ENCODE measurements at regions not wholly inside any gene's neighbourhood (a gene's known extent, or its start where the extent isn't known, plus 50 kb on each side); places are given as distances from the start of the nearest gene placed in this dataset.

DNA sequence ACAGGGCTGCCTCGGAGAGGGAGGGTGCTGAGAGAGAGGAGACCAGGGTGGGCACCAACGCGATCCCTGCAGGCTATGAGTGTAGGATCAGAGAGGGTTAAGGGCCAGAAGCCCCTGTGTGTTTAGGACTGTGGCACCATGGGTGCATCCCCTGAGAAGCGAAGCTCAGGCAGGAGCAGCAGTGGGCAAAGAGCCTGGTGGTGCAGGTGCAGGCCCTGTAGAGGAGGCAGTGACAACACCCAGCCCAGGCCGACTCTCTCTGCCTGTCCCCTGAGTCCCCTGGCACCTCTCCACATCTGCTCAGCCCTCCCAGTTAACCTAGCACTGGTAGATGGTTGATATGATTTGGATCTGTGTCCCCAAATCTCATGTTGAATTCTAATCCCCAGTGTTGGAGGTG, 139.8 kb downstream of the RNF152 start:
- no peak for TF ChIP-seq EP300 (IDR thresholded peaks at IDR 0.05; ENCODE audit: low read depth)
- H3K9me3 ChIP-seq, result no peaks in the 10 kb centered on the region
- H3K27me3 ChIP-seq, result no peaks in the 10 kb centered on the region
- intact Hi-C loops (cut with DNase I; ENCODE audit: low total_unique reads) (no loop called here), in situ Hi-C loops (cut with MboI; ENCODE audit: low pct_ligation_motif_present in 1 of 4, low pct_unique_long_range_greater_than_20kb in 1 of 4, low sequenced_read_pairs in 3 of 4) (no loop called here)
- peaks cover 0 to 11% (median 5%) of the 10 kb centered on the region in 4 donors for H3K4me1 ChIP-seq
- DNase-seq, result no peak
- no peak overlapping the region for H3K27ac ChIP-seq
- H3K4me3 ChIP-seq, result no peak overlapping the region
- WGBS, 2 donors (ENCODE audit: low coverage in 1 of 2), result 83 to 87% methylated on average over 5 of the region's 5 CpGs
- H3K36me3 ChIP-seq, result no peaks in the 10 kb centered on the region

DNA sequence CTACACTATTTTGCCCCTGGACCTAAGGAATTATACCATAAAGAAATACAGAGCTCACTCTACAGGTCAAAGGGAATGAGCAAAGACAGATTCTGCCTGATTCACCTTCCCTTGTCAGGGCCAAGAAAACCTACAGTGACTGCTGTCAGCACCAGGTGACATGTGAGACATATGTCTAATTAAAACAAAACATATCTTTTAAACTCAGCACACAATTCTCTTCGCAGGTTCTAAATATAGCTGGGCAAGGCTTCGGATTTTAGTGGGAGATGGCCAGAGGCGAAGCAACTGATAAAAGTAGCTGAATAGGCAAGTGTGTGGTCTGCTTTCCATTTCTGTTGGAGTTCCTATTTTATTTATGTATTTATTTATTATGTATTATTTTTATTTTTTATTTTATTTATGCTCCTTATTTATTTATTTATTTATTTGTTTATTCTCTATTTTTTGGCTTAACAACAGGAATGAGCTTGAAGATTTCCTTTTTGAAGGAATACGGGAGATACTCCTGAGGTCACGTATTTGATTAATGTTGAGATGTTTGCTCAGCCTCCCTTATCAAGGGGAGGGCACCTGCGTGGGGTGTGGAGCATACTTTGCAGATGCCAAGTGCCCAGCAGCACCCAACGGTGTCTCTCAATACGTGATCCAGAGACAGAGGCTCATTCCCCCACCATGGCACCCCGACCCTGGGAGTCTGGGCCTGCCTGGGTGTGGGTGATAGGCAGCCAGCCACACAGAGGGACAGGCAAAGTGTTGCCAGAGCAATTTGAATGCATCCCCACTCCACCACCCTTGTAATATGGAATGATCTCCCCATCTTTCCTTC, 141.8 kb downstream of the RNF152 start:
- Histone ChIP-seq H3K36me3 (no peaks in the 10 kb centered on the region), H3K4me3 (no peak overlapping the region), H3K27me3 (no peaks in the 10 kb centered on the region), H3K4me1 (peaks cover 0 to 11% (median 5%) of the 10 kb centered on the region in 4 donors), H3K9me3 (no peaks in the 10 kb centered on the region), H3K27ac (no peak overlapping the region)
- DNase-seq, result no peak
- 66 to 70% methylated on average over 4 to 9 of the region's 9 CpGs for WGBS, 2 donors (ENCODE audit: low coverage in 1 of 2)
- intact Hi-C loops (cut with DNase I; ENCODE audit: low total_unique reads) (no loop called here), in situ Hi-C loops (cut with MboI; ENCODE audit: low pct_ligation_motif_present in 1 of 4, low pct_unique_long_range_greater_than_20kb in 1 of 4, low sequenced_read_pairs in 3 of 4) (no loop called here)
- no peak for TF ChIP-seq EP300 (IDR thresholded peaks at IDR 0.05; ENCODE audit: low read depth)
- no peak for TF ChIP-seq POLR2AphosphoS5 (IDR thresholded peaks at IDR 0.05)
- TF ChIP-seq POLR2A (IDR thresholded peaks at IDR 0.05), result no peak
- TF ChIP-seq, protein P1, sequence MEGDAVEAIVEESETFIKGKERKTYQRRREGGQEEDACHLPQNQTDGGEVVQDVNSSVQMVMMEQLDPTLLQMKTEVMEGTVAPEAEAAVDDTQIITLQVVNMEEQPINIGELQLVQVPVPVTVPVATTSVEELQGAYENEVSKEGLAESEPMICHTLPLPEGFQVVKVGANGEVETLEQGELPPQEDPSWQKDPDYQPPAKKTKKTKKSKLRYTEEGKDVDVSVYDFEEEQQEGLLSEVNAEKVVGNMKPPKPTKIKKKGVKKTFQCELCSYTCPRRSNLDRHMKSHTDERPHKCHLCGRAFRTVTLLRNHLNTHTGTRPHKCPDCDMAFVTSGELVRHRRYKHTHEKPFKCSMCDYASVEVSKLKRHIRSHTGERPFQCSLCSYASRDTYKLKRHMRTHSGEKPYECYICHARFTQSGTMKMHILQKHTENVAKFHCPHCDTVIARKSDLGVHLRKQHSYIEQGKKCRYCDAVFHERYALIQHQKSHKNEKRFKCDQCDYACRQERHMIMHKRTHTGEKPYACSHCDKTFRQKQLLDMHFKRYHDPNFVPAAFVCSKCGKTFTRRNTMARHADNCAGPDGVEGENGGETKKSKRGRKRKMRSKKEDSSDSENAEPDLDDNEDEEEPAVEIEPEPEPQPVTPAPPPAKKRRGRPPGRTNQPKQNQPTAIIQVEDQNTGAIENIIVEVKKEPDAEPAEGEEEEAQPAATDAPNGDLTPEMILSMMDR (IDR thresholded peaks at IDR 0.05), result no peak

DNA sequence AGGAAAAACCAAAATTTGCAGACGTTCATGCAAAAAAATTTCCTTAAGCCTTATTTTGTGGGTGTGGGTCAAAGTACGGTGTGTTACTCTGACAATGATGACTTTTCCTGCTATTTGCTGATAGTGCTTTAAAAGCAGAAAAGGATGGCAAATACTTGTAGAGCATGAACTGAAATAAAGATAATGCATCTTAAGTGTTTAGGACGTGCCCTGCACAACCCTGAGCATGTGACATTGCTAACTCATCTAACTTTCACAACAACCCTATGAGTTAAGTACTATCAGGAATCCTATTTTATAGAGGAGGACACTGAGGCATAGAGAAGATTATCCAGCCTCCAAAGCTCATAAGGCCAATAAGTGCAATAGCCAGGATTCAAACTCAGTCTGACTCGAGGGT, 143.3 kb downstream of the RNF152 start:
- H3K9me3 ChIP-seq, result no peaks in the 10 kb centered on the region
- H3K27me3 ChIP-seq, result no peaks in the 10 kb centered on the region
- in situ Hi-C loops (cut with MboI; ENCODE audit: low pct_ligation_motif_present in 1 of 4, low pct_unique_long_range_greater_than_20kb in 1 of 4, low sequenced_read_pairs in 3 of 4), result no loop called here
- no peak overlapping the region for H3K27ac ChIP-seq
- DNase-seq, result no peak
- H3K36me3 ChIP-seq, result no peaks in the 10 kb centered on the region
- TF ChIP-seq POLR2A (IDR thresholded peaks at IDR 0.05), result no peak
- TF ChIP-seq EP300 (IDR thresholded peaks at IDR 0.05; ENCODE audit: low read depth), result no peak
- no peak for TF ChIP-seq POLR2AphosphoS5 (IDR thresholded peaks at IDR 0.05)
- TF ChIP-seq, protein P1 (IDR thresholded peaks at IDR 0.05), result no peak
- WGBS, 2 donors (ENCODE audit: low coverage in 1 of 2), result 48 to 68% methylated on average over 4 of the region's 4 CpGs
- H3K4me3 ChIP-seq, result no peak overlapping the region
- intact Hi-C loops (cut with DNase I; ENCODE audit: low total_unique reads), result no loop called here
- peaks cover 0 to 11% (median 5%) of the 10 kb centered on the region in 4 donors for H3K4me1 ChIP-seq

DNA sequence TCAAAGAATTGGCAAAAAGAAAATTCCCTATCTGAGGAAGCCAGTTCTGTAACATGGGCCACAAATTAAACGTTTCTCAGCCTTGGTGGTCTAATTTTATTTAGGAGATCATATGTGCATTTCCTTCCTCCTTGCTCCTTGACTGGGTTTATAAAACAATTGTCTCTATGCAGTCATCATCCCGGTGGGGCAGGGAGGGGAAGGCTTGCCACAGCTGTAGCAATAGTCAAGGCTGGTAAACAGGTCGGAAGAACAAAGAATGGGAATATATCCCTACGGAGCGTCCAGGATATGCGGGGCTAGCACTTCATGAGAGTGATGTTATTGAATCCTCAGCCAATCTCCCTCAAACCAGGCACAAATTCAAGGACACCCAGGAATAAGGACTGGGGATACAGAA, 143.8 kb downstream of the RNF152 start:
- TF ChIP-seq POLR2AphosphoS5 (IDR thresholded peaks at IDR 0.05), result no peak
- no peak for TF ChIP-seq POLR2A (IDR thresholded peaks at IDR 0.05)
- TF ChIP-seq, protein P1 (IDR thresholded peaks at IDR 0.05), result no peak
- in situ Hi-C loops (cut with MboI; ENCODE audit: low pct_ligation_motif_present in 1 of 4, low pct_unique_long_range_greater_than_20kb in 1 of 4, low sequenced_read_pairs in 3 of 4) (no loop called here), intact Hi-C loops (cut with DNase I; ENCODE audit: low total_unique reads) (no loop called here)
- no peak overlapping the region for H3K4me3 ChIP-seq
- peaks cover 0 to 11% (median 5%) of the 10 kb centered on the region in 4 donors for H3K4me1 ChIP-seq
- DNase-seq, result no peak
- no peaks in the 10 kb centered on the region for H3K9me3 ChIP-seq
- no peaks in the 10 kb centered on the region for H3K36me3 ChIP-seq
- H3K27me3 ChIP-seq, result no peaks in the 10 kb centered on the region
- no peak overlapping the region for H3K27ac ChIP-seq
- WGBS, 2 donors (ENCODE audit: low coverage in 1 of 2), result 53 to 59% methylated on average over 3 to 6 of the region's 6 CpGs
